CD14-positive monocyte (primary cell): ENCODE measurements at regions not wholly inside any gene's neighbourhood (a gene's known extent, or its start where the extent isn't known, plus 50 kb on each side); places are given as distances from the start of the nearest gene placed in this dataset.

Experiments
- DNase-seq, 3 donors: peaks; one replicate each; pipeline ENCODE4 v3.0.0-alpha.2; 2011 to 2022
- H2AFZ ChIP-seq: 2 replicates; pipeline ENCODE4 v1.6.0; 2012; ENCODE audit warnings: mild to moderate bottlenecking, low read depth, low read length, inconsistent platforms; ENCODE audit not compliant: insufficient read depth, poor library complexity, severe bottlenecking
- H3K27ac ChIP-seq, 2 donors: 1 replicate in 1 of 2; 2 replicates in 1 of 2; pipeline ENCODE4 v1.5.1; 2012 to 2013; ENCODE audit warnings: low read length in 2 of 2, control low read depth in 1 of 2, inconsistent platforms in 1 of 2, low read depth in 1 of 2, mild to moderate bottlenecking in 1 of 2
- H3K27me3 ChIP-seq, 2 donors: one replicate each; pipeline versions ENCODE4 v1.6.0 to v1.6.1; 2011 to 2013; ENCODE audit warnings: low read length in 2 of 2; ENCODE audit not compliant: control insufficient read depth in 2 of 2, insufficient read depth in 2 of 2
- H3K36me3 ChIP-seq, 2 donors: replicated peaks in 1 of 2; 1 replicate in 1 of 2; 2 replicates in 1 of 2; pipeline versions ENCODE4 v1.5.1 to v1.6.1; 2012 to 2013; ENCODE audit warnings: low read length in 2 of 2, control low read depth in 1 of 2, inconsistent platforms in 1 of 2, mild to moderate bottlenecking in 1 of 2; ENCODE audit not compliant: insufficient read depth in 2 of 2, control insufficient read depth in 1 of 2
- H3K4me1 ChIP-seq, 2 donors: 1 replicate in 1 of 2; 2 replicates in 1 of 2; pipeline versions ENCODE4 v1.5.1 to v1.6.1; 2012 to 2013; ENCODE audit warnings: low read length in 2 of 2, control low read depth in 1 of 2, inconsistent platforms in 1 of 2, mild to moderate bottlenecking in 1 of 2, moderate library complexity in 1 of 2; ENCODE audit not compliant: insufficient read depth in 2 of 2, control insufficient read depth in 1 of 2
- H3K4me2 ChIP-seq: replicated peaks from 2 replicates; pipeline ENCODE3; 2012; ENCODE audit warnings: low read length, moderate library complexity, mild to moderate bottlenecking; ENCODE audit not compliant: poor library complexity, severe bottlenecking; ENCODE audit errors: extremely low read depth
- H3K4me3 ChIP-seq, 3 experiments: fragments of 200-600 bp in 1 of 3; sonication (generic) in 1 of 3; replicated peaks in 1 of 3; 1 replicate in 2 of 3; 2 replicates in 1 of 3; pipeline ENCODE4 v1.5.1; 2011 to 2013; ENCODE audit warnings: low read length in 3 of 3, mild to moderate bottlenecking in 3 of 3, control low read depth in 2 of 3, low read depth in 2 of 3, inconsistent platforms in 1 of 3, moderate library complexity in 1 of 3
- H3K79me2 ChIP-seq: 2 replicates; pipeline ENCODE4 v1.6.0; 2012; ENCODE audit warnings: mild to moderate bottlenecking, control low read depth, inconsistent platforms, low read length, moderate library complexity; ENCODE audit not compliant: insufficient read depth
- H3K9ac ChIP-seq: 2 replicates; pipeline ENCODE4 v1.6.0; 2017; ENCODE audit warnings: low read length, mild to moderate bottlenecking; ENCODE audit not compliant: insufficient read depth, poor library complexity, severe bottlenecking
- H3K9me3 ChIP-seq, 2 donors: replicated peaks in 1 of 2; 1 replicate in 1 of 2; 2 replicates in 1 of 2; pipeline versions ENCODE4 v1.5.1 to v1.6.1; 2012 to 2013; ENCODE audit warnings: low read length in 2 of 2, control low read depth in 1 of 2; ENCODE audit not compliant: control insufficient read depth in 1 of 2, insufficient read depth in 1 of 2
- H4K20me1 ChIP-seq: 2 replicates; pipeline ENCODE4 v1.6.0; 2012; ENCODE audit warnings: mild to moderate bottlenecking, low read length, control low read depth, moderate library complexity; ENCODE audit not compliant: insufficient read depth
- H3K27ac Mint-ChIP-seq, 7 donors: one replicate each; pipeline ENCODE4 v1.8.0; 2020; ENCODE audit warnings: mild to moderate bottlenecking in 7 of 7, mixed read lengths in 7 of 7, moderate library complexity in 6 of 7, inconsistent platforms in 2 of 7
- H3K27me3 Mint-ChIP-seq, 3 donors: one replicate each; pipeline ENCODE4 v1.8.0; 2021 to 2022; ENCODE audit warnings: low read depth in 3 of 3, mild to moderate bottlenecking in 3 of 3, mixed read lengths in 3 of 3, moderate library complexity in 3 of 3, inconsistent platforms in 1 of 3
- H3K36me3 Mint-ChIP-seq, 2 donors: one replicate each; pipeline ENCODE4 v1.8.0; 2020; ENCODE audit warnings: mixed read lengths in 2 of 2, inconsistent platforms in 1 of 2, mild to moderate bottlenecking in 1 of 2
- H3K4me1 Mint-ChIP-seq: one replicate; pipeline ENCODE4 v1.8.0; 2020; ENCODE audit warnings: mild to moderate bottlenecking, mixed read lengths
- H3K4me3 Mint-ChIP-seq, 2 donors: one replicate each; pipeline ENCODE4 v1.8.0; 2020; ENCODE audit warnings: mild to moderate bottlenecking in 2 of 2, mixed read lengths in 2 of 2, moderate library complexity in 1 of 2
- H3K9me3 Mint-ChIP-seq, 7 donors: one replicate each; pipeline ENCODE4 v1.8.0; 2020 to 2022; ENCODE audit warnings: mixed read lengths in 7 of 7, mild to moderate bottlenecking in 6 of 7, moderate library complexity in 6 of 7, inconsistent platforms in 2 of 7
- intact Hi-C, 2 donors: fragments of 100-400 bp; cut with micrococcal nuclease; formaldehyde crosslinking; loops; one replicate each; pipeline versions ENCODE4 v1.15.0 to v1.15.1; 2023
- TF ChIP-seq, protein P1 (sequence below): fragments of 200-600 bp; IDR thresholded peaks from one replicate; pipeline ENCODE4 v1.8.0; 2022; ENCODE audit warnings: antibody characterized with exemption, mild to moderate bottlenecking

DNA sequence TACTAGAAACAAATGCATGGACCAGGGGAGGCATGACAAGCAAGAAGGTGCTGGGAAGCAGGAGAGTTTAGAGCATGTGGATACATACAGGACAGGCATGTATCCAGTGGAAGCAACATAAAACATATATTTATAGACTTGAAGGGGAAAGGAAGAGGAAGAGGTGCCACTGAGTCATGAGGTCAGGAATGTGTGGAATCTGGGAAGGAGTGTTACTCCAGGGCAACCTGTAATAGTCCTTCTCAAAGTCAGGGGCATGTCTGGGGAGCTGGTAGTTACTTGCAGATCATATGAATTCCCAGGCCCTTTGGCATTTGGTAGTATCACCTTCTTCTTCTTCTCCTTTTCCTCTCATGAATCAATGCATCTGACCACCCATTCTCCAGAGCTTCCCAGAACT lies 246.6 kb downstream of the XPNPEP1 start:
- no peaks in the 10 kb centered on the region for H3K27me3 Mint-ChIP-seq
- DNase-seq, result no peak
- no peaks in the 10 kb centered on the region for H3K4me1 ChIP-seq
- H3K4me2 ChIP-seq, result no peak overlapping the region
- no peaks in the 10 kb centered on the region for H4K20me1 ChIP-seq
- H3K4me3 Mint-ChIP-seq, result no peak overlapping the region
- H3K36me3 Mint-ChIP-seq, result no peaks in the 10 kb centered on the region
- no peak overlapping the region for H2AFZ ChIP-seq
- H3K27me3 ChIP-seq, result no peaks in the 10 kb centered on the region
- intact Hi-C loops, result no loop called here
- peaks cover 0 to 2% (median 0%) of the 10 kb centered on the region in 7 donors for H3K9me3 Mint-ChIP-seq
- no peaks in the 10 kb centered on the region for H3K4me1 Mint-ChIP-seq
- no peaks in the 10 kb centered on the region for H3K79me2 ChIP-seq
- H3K4me3 ChIP-seq, result no peak overlapping the region
- TF ChIP-seq, protein P1, sequence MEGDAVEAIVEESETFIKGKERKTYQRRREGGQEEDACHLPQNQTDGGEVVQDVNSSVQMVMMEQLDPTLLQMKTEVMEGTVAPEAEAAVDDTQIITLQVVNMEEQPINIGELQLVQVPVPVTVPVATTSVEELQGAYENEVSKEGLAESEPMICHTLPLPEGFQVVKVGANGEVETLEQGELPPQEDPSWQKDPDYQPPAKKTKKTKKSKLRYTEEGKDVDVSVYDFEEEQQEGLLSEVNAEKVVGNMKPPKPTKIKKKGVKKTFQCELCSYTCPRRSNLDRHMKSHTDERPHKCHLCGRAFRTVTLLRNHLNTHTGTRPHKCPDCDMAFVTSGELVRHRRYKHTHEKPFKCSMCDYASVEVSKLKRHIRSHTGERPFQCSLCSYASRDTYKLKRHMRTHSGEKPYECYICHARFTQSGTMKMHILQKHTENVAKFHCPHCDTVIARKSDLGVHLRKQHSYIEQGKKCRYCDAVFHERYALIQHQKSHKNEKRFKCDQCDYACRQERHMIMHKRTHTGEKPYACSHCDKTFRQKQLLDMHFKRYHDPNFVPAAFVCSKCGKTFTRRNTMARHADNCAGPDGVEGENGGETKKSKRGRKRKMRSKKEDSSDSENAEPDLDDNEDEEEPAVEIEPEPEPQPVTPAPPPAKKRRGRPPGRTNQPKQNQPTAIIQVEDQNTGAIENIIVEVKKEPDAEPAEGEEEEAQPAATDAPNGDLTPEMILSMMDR, result no peak
- no peak overlapping the region for H3K27ac ChIP-seq
- H3K9ac ChIP-seq, result no peak overlapping the region
- H3K27ac Mint-ChIP-seq, result no peak overlapping the region
- peaks cover 0 to 2% of the 10 kb centered on the region in 2 donors for H3K9me3 ChIP-seq
- H3K36me3 ChIP-seq, result no peaks in the 10 kb centered on the region

DNA sequence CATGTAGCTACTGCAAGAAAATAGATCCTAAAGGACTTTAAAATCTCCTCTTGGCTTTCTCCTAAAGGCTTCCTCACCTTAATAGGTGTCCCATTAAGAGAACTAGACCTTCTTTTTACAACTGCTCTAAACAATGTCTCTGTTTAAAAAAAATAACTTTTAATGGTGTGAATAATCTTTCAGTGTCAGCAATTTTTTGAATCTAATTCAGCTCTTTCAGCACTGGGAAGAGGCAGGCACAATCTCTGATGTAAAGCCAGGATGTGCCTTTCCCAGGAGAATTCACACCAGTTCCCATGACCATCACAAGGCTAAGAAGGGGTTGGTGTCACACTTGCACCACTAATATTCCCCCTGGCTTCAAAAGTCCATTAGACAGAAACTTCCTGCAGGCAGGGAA lies 254.6 kb downstream of the XPNPEP1 start:
- Mint-ChIP-seq H3K27me3 (no peaks in the 10 kb centered on the region), H3K4me3 (no peak overlapping the region), H3K9me3 (peaks cover 5 to 18% (median 11%) of the 10 kb centered on the region in 7 donors), H3K4me1 (no peaks in the 10 kb centered on the region), H3K27ac (no peak overlapping the region), H3K36me3 (no peaks in the 10 kb centered on the region)
- no peaks in the 10 kb centered on the region for H3K4me1 ChIP-seq
- no peak overlapping the region for H3K4me2 ChIP-seq
- no peak overlapping the region for H3K27ac ChIP-seq
- intact Hi-C loops, result no loop called here
- TF ChIP-seq, protein P1, result no peak
- no peaks in the 10 kb centered on the region for H3K36me3 ChIP-seq
- no peak for DNase-seq
- H3K27me3 ChIP-seq, result no peaks in the 10 kb centered on the region
- peaks cover 10 to 14% of the 10 kb centered on the region in 2 donors for H3K9me3 ChIP-seq
- no peak overlapping the region for H3K4me3 ChIP-seq
- no peaks in the 10 kb centered on the region for H4K20me1 ChIP-seq
- H2AFZ ChIP-seq, result no peak overlapping the region
- no peak overlapping the region for H3K9ac ChIP-seq
- H3K79me2 ChIP-seq, result no peaks in the 10 kb centered on the region
